Mesendoderm (in vitro differentiated cells): ENCODE measurements at regions not wholly inside any gene's neighbourhood (a gene's known extent, or its start where the extent isn't known, plus 50 kb on each side); places are given as distances from the start of the nearest gene placed in this dataset.
"Not testable (repeated sequence)": the region's sequence is repeated elsewhere in the genome, so short reads cannot be mapped to it uniquely, and the experiment has no call there.

Experiments used
- DNase-seq: peaks from one replicate; pipeline ENCODE4 v3.0.0; 2013
- H2AK5ac ChIP-seq: 2 replicates; pipeline ENCODE4 v1.6.1; 2013; ENCODE audit warnings: low read length, inconsistent platforms
- H2BK120ac ChIP-seq: 2 replicates; pipeline ENCODE4 v1.6.1; 2013; ENCODE audit warnings: low read depth, mild to moderate bottlenecking, low read length, moderate library complexity, mixed read lengths
- H2BK15ac ChIP-seq: replicated peaks from 2 replicates; pipeline ENCODE4 v1.6.1; 2013; ENCODE audit warnings: low read depth, mild to moderate bottlenecking, moderate library complexity
- H2BK5ac ChIP-seq: 2 replicates; pipeline ENCODE4 v1.6.1; 2013; ENCODE audit warnings: low read length, inconsistent platforms
- H3K18ac ChIP-seq: 2 replicates; pipeline ENCODE4 v1.6.1; 2013; ENCODE audit warnings: mild to moderate bottlenecking, low read length, mixed read lengths
- H3K23ac ChIP-seq: one replicate; pipeline ENCODE4 v1.6.1; 2013; ENCODE audit warnings: low read length
- H3K27ac ChIP-seq: 2 replicates; pipeline ENCODE4 v1.5.1; 2013; ENCODE audit warnings: low read depth, mild to moderate bottlenecking, inconsistent platforms, low read length, moderate library complexity
- H3K27me3 ChIP-seq: 2 replicates; pipeline ENCODE4 v1.6.1; 2013; ENCODE audit warnings: low read length, control low read depth, mild to moderate bottlenecking, inconsistent platforms; ENCODE audit not compliant: insufficient read depth, poor library complexity
- H3K36me3 ChIP-seq: 2 replicates; pipeline ENCODE4 v1.6.1; 2013; ENCODE audit warnings: low read length, inconsistent platforms; ENCODE audit not compliant: control insufficient read depth, insufficient read depth
- H3K4ac ChIP-seq: one replicate; pipeline ENCODE4 v1.6.1; 2013; ENCODE audit warnings: low read depth, mild to moderate bottlenecking, low read length, moderate library complexity
- H3K4me1 ChIP-seq: 2 replicates; pipeline ENCODE4 v1.6.1; 2013; ENCODE audit warnings: low read depth, low read length, inconsistent platforms; ENCODE audit not compliant: control insufficient read depth
- H3K4me2 ChIP-seq: 2 replicates; pipeline ENCODE4 v1.6.1; 2013; ENCODE audit warnings: low read length
- H3K4me3 ChIP-seq: 2 replicates; pipeline ENCODE4 v1.5.1; 2013; ENCODE audit warnings: mild to moderate bottlenecking, low read length
- H3K56ac ChIP-seq: one replicate; pipeline ENCODE4 v1.6.1; 2013; ENCODE audit warnings: low read length
- H3K79me1 ChIP-seq: 2 replicates; pipeline ENCODE4 v1.6.1; 2013; ENCODE audit warnings: low read length, inconsistent platforms
- H3K79me2 ChIP-seq: 2 replicates; pipeline ENCODE4 v1.6.1; 2013; ENCODE audit warnings: mild to moderate bottlenecking, low read length; ENCODE audit not compliant: control insufficient read depth, insufficient read depth
- H3K9ac ChIP-seq: 2 replicates; pipeline ENCODE4 v1.6.1; 2013; ENCODE audit warnings: low read length, inconsistent platforms
- H4K5ac ChIP-seq: one replicate; pipeline ENCODE4 v1.6.1; 2013; ENCODE audit warnings: low read length
- H4K8ac ChIP-seq: one replicate; pipeline ENCODE4 v1.6.1; 2013; ENCODE audit warnings: low read depth, mild to moderate bottlenecking, control low read depth, low read length, moderate library complexity
- WGBS: extraction: QIAGEN DNeasy Blood & Tissue Kit; methylation state at CpG from one replicate; pipeline ENCODE4 v1.1.7; 2013; ENCODE audit warnings: low lambda C conversion rate, missing lambda C conversion rate; ENCODE audit not compliant: insufficient coverage; ENCODE audit errors: extremely low coverage; 5-methylcytosine and 5-hydroxymethylcytosine counted together

DNA sequence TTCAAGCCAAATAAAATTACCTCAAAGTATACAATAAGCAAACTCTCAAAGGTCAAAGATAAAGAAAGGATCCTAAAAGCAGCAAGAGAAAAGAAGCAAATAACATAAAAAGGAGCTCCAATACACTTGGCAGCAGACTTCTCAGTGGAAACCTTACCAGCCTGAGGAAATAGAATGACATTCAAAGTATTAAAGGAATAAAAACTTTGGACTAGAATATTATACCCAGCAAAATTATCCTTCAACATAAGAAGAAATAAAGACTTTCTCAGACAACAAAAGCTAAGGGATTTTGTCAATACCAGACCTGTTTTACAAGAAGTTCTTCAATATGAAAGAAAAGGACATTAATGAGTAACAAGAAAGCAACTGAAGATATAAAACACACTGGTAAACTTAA, 83.0 kb upstream of the SPTLC1 start:
- H3K4me1 ChIP-seq, H3K4me2 ChIP-seq, H3K9ac ChIP-seq, H3K27me3 ChIP-seq, H4K5ac ChIP-seq, H2BK15ac ChIP-seq, H3K79me2 ChIP-seq, H3K4me3 ChIP-seq, H2BK120ac ChIP-seq, H3K27ac ChIP-seq, H3K18ac ChIP-seq, H3K4ac ChIP-seq, H2BK5ac ChIP-seq, H3K36me3 ChIP-seq, H4K8ac ChIP-seq, H3K79me1 ChIP-seq, DNase-seq, H3K56ac ChIP-seq, H2AK5ac ChIP-seq, H3K23ac ChIP-seq: not testable (repeated sequence)

DNA sequence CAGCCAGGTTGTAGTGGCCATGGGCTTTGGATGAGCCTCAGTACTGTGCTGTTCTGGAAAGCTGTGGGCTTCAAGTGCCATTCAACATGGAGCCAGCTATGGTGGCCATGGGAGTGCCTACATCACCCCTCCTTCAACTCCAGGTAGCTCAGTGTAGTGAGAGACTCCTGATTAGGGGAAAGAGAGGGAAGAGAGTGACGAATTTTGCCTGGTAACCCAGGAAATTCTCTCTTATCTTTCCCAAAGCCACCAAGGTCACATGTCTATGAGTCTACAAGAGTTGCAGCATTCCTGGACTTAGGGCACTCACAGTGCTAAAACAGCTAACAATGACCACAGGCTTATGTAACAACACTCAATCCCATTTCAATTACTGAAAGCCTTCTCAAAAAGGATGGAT, 81.7 kb upstream of the SPTLC1 start:
- Histone ChIP-seq H3K18ac (no peak overlapping the region), H3K4me2 (no peak overlapping the region), H2BK5ac (no peak overlapping the region), H3K23ac (no peak overlapping the region), H3K4me1 (no peaks in the 10 kb centered on the region), H3K79me2 (no peaks in the 10 kb centered on the region), H2BK120ac (no peak overlapping the region), H3K27me3 (no peaks in the 10 kb centered on the region), H4K8ac (no peak overlapping the region), H3K36me3 (no peaks in the 10 kb centered on the region), H3K9ac (no peak overlapping the region), H4K5ac (no peak overlapping the region), H3K27ac (no peak overlapping the region), H2BK15ac (no peak overlapping the region), H3K4me3 (no peak overlapping the region), H3K4ac (no peak overlapping the region), H2AK5ac (no peak overlapping the region), H3K79me1 (no peaks in the 10 kb centered on the region), H3K56ac (no peak overlapping the region)
- no peak for DNase-seq
- WGBS = no CpG with 5 or more reads among the region's 1 CpG

DNA sequence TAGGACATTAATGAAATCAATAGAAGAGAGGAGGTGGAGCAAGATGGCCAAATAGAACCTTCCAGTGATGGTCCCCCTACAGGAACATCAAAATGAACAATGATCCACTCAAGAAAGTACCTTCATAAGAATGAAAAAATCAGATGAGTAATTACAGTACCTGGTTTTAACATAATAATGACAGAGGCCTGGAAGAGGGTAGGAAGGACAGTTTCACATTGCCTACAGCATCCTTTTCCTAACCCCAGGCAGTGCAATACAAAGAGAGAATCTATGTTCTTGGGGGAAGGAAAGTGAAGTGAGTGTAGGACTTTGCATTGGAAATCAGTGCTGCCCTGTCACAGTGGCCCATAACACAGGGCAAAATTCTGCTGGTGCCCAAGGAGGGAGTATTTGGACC, 81.2 kb upstream of the SPTLC1 start:
- Histone ChIP-seq H3K27ac (no peak overlapping the region), H3K4me1 (no peaks in the 10 kb centered on the region)

DNA sequence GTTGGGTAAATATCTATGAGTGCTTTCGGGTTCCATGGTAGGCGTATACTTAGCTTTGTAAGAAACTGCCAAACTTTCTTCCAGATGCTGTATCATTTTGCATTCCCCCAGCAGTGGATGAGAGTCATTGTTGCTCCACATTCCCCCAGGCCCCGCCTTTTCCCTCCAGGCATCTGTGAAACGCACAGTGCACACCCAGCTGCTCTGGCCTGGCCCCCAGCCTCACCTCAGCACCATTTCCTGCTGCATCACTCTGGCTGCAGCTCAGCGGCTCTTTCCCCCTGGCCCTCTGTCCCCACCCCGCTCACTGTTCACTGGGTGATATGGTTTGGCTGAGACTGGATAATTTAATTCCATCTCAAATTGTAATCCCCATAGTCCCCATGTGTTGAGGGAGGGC, 76.6 kb upstream of the SPTLC1 start:
- Histone ChIP-seq H2BK5ac (no peak overlapping the region), H3K79me1 (no peaks in the 10 kb centered on the region), H3K23ac (no peak overlapping the region), H3K79me2 (no peaks in the 10 kb centered on the region), H2AK5ac (no peak overlapping the region), H3K27ac (no peak overlapping the region), H4K5ac (no peak overlapping the region), H3K27me3 (no peaks in the 10 kb centered on the region), H3K4me1 (no peaks in the 10 kb centered on the region), H3K56ac (no peak overlapping the region), H3K18ac (no peak overlapping the region), H4K8ac (no peak overlapping the region), H2BK120ac (no peak overlapping the region), H2BK15ac (no peak overlapping the region), H3K9ac (no peak overlapping the region), H3K4ac (no peak overlapping the region), H3K4me2 (no peak overlapping the region), H3K4me3 (no peak overlapping the region), H3K36me3 (no peaks in the 10 kb centered on the region)
- no peak for DNase-seq
- no CpG with 5 or more reads among the region's 6 CpGs for WGBS

More for the DNA sequence above, 81.2 kb upstream of the SPTLC1 start:
- H4K8ac ChIP-seq = no peak overlapping the region
- no peak overlapping the region for H3K4me3 ChIP-seq
- H3K23ac ChIP-seq = no peak overlapping the region
- H3K4me2 ChIP-seq = no peak overlapping the region
- H3K79me2 ChIP-seq = no peaks in the 10 kb centered on the region
- no peak for DNase-seq
- H3K27me3 ChIP-seq = no peaks in the 10 kb centered on the region
- H3K9ac ChIP-seq = no peak overlapping the region
- H2AK5ac ChIP-seq = no peak overlapping the region
- H3K79me1 ChIP-seq = no peaks in the 10 kb centered on the region
- H2BK15ac ChIP-seq = no peak overlapping the region
- no peak overlapping the region for H3K4ac ChIP-seq
- no peaks in the 10 kb centered on the region for H3K36me3 ChIP-seq
- H3K18ac ChIP-seq = no peak overlapping the region
- H2BK120ac ChIP-seq = no peak overlapping the region
- no peak overlapping the region for H2BK5ac ChIP-seq
- no peak overlapping the region for H3K56ac ChIP-seq
- H4K5ac ChIP-seq = no peak overlapping the region

DNA sequence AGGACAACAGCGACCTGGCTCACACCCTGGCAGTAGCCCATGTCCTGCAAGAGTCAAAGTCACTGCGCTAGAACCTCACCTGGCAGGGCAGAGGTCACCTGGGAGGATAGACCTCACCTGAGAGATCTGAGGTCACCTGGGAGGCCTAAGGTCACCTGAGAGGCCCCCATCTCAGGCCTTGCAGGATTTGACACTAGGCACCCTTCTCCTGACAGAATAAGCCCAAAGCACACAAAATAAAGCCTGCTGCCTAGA, 75.2 kb upstream of the SPTLC1 start:
- Histone ChIP-seq H3K79me1 (no peaks in the 10 kb centered on the region), H3K36me3 (no peaks in the 10 kb centered on the region), H3K4me3 (no peak overlapping the region), H2BK120ac (no peak overlapping the region), H3K56ac (no peak overlapping the region), H2AK5ac (no peak overlapping the region), H3K4me2 (no peak overlapping the region), H2BK5ac (no peak overlapping the region), H3K27me3 (no peaks in the 10 kb centered on the region), H3K79me2 (no peaks in the 10 kb centered on the region), H3K18ac (no peak overlapping the region), H3K4me1 (no peaks in the 10 kb centered on the region), H4K8ac (no peak overlapping the region), H3K4ac (no peak overlapping the region), H3K9ac (no peak overlapping the region), H3K27ac (no peak overlapping the region), H2BK15ac (no peak overlapping the region), H4K5ac (no peak overlapping the region), H3K23ac (no peak overlapping the region)
- no CpG with 5 or more reads among the region's 2 CpGs for WGBS
- DNase-seq = no peak

DNA sequence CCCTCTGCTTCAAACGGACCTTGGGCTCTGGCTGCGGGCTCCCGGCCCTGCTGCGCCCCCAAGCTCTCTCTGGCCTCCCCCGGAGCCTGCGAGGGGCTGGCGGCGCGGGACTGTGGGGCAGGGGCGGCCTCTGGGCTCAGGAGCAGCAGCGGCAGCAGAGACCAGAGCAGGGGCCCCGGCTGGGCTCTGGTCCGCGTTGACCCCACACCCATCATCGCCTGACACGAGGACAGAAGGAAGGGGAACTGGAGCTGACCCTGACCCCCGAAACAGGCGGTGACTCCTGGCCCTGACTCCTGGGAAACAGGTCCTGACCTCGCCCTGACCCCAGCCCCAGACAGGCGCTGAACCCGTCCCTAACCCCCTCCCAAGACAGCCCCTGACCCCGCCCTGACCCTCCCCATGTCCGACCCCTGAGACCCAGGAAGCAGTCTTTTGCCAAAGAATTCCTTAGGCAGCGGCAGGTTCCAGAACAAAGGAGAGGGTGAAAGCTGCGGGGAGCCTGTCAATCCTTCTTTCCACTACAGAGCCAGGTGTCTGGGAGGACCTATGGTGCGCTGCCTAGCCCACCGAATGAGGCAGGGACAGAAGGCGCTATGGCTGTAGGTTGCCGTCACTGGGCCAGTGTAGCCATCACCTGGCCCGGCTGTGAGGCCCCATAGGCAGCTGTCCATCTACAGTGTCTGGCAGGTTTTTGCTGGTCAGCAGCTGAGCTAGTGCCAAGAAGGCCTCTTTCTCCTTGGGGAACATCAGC, 74.7 kb upstream of the SPTLC1 start:
- Histone ChIP-seq H3K27me3 (no peaks in the 10 kb centered on the region), H3K4ac (no peak overlapping the region), H3K4me2 (no peak overlapping the region), H3K4me1 (no peaks in the 10 kb centered on the region), H2BK120ac (no peak overlapping the region), H3K79me1 (no peaks in the 10 kb centered on the region), H3K4me3 (no peak overlapping the region), H3K56ac (no peak overlapping the region), H3K23ac (no peak overlapping the region), H4K8ac (no peak overlapping the region), H2AK5ac (no peak overlapping the region), H3K9ac (no peak overlapping the region), H3K18ac (no peak overlapping the region), H4K5ac (no peak overlapping the region), H2BK5ac (no peak overlapping the region), H2BK15ac (no peak overlapping the region), H3K36me3 (no peaks in the 10 kb centered on the region), H3K27ac (no peak overlapping the region), H3K79me2 (no peaks in the 10 kb centered on the region)
- no peak for DNase-seq
- WGBS = no CpG with 5 or more reads among the region's 30 CpGs
